HTERT RPE-1 (cell line): ENCODE measurements at regions not wholly inside any gene's neighbourhood (a gene's known extent, or its start where the extent isn't known, plus 50 kb on each side); places are given as distances from the start of the nearest gene placed in this dataset.

ENCODE experiments used
- in situ Hi-C: fragments of 300-500 bp; cut with MboI; formaldehyde crosslinking; loops from 4 replicates; pipeline ENCODE4 v1.14.3; 2020; ENCODE audit warnings: low sequenced_read_pairs

DNA sequence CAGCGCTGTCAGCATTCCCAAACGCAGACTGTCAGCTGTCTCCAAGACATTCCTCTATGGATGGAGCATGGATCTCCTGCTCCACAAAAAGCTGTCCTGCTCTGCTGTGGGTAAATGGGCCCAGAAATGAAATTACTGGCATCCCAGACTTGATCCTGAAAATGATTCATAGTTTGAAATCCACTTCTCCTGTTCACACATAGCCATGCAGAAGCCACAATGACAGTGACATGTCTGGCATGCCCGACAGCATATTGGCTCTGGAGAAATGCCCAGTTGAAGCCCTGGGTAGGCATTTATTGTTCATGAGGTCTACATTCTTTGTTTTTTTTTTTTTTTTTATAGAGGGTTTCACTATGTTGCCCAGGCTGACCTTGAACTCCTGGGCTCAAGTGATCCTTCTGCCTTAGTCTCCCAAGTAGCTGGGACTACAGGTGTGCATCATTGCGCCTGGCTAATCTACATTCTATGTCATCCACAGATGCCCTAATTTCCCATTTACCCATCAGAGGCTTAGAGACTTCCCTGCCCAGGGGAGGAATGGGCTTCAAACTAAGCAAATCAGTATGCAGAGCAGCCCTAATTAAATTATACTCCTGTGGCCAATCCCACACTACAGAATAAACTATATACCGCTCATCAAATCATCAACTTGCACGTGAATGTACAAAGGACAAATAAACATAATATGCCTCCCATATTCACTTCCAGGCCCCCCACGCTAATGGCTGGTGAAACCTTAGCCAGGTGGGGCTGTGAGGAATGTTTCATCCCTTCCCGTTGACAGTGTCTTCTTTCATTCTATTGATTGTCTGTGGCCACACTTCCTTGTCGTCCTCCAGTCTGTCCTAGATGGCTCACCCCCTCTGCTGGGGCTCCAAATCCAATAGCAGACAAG, 61.8 kb upstream of the EEPD1 start:
- in situ Hi-C loops: no loop called here

DNA sequence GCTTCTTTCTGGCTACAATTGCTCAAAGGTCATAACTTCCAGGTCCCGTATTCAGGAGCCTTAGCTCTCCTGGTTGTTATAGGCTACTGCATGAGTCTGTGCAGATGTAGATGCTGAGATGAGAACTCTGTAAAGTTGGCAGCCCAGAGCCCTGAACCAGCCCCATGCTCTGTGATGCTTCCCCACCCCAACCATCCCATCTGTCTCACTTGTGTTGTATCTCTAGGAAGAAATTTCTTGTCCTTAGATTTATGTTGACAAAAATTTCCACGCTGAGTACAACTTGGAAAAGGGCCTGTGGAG, 61.2 kb upstream of the EEPD1 start:
- in situ Hi-C loops: no loop called here

DNA sequence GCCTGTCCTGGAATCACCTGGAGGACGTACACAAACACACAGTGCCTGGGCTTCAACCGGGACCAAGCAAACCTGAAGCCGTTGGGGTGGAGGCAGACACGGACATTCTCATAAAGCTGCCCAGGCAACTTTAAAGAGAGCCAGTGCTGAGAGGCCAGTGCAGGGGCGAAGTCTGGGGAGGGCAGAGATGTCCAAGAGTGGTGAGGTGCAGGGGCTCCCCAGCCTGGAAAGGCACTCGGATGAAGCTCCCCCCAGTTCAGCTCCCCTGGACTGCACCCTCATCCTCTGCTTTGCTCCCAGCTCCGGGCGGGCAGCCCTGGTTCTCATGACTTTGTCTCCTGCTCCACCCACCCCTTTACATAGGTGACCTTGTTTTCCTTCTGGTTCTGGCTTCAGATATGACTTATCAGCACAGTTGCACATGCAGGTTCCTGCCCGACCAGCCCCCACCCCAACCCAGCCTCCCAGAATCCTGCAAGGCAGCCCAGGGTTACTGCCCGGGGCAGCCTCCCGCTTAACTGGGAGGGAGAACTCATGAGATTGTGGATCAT, 60.8 kb upstream of the EEPD1 start:
- in situ Hi-C loops: no loop called here

DNA sequence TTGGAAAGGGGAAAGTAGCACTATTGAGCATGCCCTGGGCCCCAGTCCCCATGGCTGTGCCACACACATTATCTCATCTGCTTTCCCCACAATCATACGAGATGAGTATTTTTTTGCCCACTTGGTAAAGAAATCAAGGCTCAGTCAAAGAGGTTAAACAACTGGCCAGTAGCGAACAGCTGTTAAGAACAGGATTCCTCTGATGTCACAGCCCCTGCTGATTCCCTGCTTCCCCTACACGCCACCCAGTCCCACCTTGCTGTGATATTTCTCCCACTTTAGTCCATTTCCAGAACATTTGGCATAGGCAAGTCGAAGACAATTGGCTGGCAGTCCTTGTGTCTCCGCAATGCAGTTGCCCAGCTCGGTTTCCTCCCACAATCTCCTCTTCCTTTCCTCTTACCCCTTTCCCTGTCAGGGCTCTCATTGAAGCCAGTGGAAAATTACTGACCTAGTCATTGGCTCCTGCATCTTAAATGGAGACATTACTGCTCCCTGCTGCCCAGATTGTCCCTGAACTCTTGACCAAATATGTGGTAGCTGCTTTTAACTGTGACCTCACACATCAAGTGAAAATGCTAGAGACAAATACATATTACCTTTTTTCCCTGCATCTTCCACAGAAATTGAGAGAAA, 56.5 kb upstream of the EEPD1 start:
- in situ Hi-C loops: no loop called here

DNA sequence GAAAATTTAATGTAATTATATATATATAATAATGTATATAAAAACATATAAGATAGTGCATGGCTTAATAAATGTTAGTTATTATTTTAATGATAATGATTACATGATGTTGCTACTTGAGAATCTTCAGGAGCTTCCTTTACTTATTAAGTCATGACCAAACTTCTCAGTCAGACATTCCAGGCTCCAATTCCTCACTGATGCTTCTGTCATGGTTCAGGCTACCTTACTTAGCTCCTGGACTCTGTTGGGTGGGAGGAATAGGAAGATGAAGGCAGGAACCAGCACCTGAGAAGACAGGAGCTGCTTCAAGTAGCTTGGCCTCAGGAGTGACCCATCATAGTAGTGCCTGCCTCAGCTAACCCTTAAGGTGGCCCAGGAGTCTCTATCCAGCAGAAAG, 55.0 kb upstream of the EEPD1 start:
- in situ Hi-C loops: no loop called here

DNA sequence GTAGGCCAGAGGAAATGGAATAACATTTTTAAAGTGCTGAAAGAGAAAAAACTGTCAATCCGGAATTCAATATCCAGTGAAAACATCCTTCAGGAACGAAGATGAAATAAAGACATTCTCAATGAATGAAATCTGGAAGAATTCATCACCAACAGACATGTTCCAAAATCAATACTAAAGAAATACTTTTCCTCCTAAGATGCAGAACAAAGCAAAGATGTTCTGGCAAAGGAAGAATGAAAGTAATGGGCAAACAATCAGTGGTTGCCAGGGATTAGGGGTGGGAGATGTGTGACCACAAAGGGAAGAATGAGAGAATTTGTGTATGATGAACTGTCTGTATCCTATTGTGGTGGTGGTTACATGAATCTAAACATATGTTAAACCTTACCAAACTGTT, 52.8 kb upstream of the EEPD1 start:
- in situ Hi-C loops: no loop called here

DNA sequence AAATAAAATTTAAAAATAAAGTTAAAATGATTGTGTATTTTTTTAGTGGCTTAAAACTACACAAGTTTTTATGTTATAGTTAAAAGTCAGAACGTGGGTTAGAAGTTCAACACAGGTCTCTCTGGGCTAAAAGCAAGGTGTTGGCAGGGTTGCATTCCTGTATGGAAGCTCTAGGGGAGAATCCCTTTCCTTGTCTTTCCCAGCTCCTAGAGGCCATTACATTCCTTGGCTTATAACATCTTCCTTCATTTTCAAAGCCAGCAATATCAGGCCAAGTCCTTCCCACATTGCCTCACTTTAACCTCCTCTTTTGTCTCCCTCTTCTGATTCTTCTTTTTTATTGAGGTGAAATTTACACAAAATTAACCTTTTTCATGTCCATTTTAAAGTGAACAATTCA, 52.4 kb upstream of the EEPD1 start:
- in situ Hi-C loops: no loop called here
